Activated B cell treated with CpG ODN at 0.5 μM for 24 hours (primary cell): ENCODE measurements at regions not wholly inside any gene's neighbourhood (a gene's known extent, or its start where the extent isn't known, plus 50 kb on each side); places are given as distances from the start of the nearest gene placed in this dataset.

ENCODE experiments used
- ATAC-seq: fragments of 200-7000 bp; cut with Tn5 transposase; one replicate; pipeline ENCODE4 v1.10.0; 2021; ENCODE audit warnings: low read depth, mild to moderate bottlenecking, moderate library complexity
- CTCF ChIA-PET: fragments of 350-600 bp; sonication (Branson Sonifier 250); formaldehyde crosslinking; loops from one replicate; lab custom pipeline; 2021; ENCODE audit warnings: antibody characterized with exemption; lab: Charles Lee
- POLR2A ChIA-PET: fragments of 350-600 bp; sonication (Branson Sonifier 250); formaldehyde crosslinking; loops from one replicate; lab custom pipeline; 2021; ENCODE audit warnings: antibody characterized with exemption; lab: Charles Lee
- DNase-seq: peaks from one replicate; pipeline ENCODE4 v3.0.0; 2022
- H3K27ac Mint-ChIP-seq: one replicate; pipeline ENCODE4 v1.8.0; 2020; ENCODE audit warnings: mixed read lengths
- H3K27me3 Mint-ChIP-seq: one replicate; pipeline ENCODE4 v1.8.0; 2021; ENCODE audit warnings: mixed read lengths
- H3K36me3 Mint-ChIP-seq: one replicate; pipeline ENCODE4 v1.8.0; 2021; ENCODE audit warnings: low read depth, mixed read lengths
- H3K4me1 Mint-ChIP-seq: one replicate; pipeline ENCODE4 v1.8.0; 2021; ENCODE audit warnings: mixed read lengths
- H3K4me3 Mint-ChIP-seq: one replicate; pipeline ENCODE4 v1.8.0; 2020; ENCODE audit warnings: mild to moderate bottlenecking, mixed read lengths
- H3K9me3 Mint-ChIP-seq: one replicate; pipeline ENCODE4 v1.8.0; 2020; ENCODE audit warnings: mixed read lengths
- intact Hi-C: fragments of 100-400 bp; cut with micrococcal nuclease; formaldehyde crosslinking; loops from one replicate; pipeline ENCODE4 v1.15.1; 2024
- TF ChIP-seq, protein P1 (sequence below): fragments of 200-600 bp; IDR thresholded peaks from one replicate; pipeline ENCODE4 v1.8.0; 2022; ENCODE audit warnings: antibody characterized with exemption, mild to moderate bottlenecking

DNA sequence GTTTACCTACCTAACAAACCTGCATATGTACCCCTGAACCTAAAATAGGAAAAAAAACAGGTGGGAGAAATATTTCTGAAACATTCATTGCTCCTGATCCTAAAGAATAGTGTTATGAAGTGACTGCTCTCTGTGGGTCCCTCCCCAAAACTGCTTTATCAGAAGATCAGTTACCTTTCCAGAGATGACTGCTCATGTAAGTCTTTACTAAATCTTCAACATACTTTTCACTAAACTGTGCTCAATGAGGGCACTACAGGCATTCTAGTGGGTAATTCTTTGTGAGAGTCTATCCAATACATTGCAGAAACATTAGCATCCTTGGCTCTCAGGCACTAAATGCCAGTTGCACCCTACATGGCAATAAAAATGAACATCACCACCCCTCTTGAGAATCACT is 189.3 kb upstream of the STK17B start:
- TF ChIP-seq, protein P1, sequence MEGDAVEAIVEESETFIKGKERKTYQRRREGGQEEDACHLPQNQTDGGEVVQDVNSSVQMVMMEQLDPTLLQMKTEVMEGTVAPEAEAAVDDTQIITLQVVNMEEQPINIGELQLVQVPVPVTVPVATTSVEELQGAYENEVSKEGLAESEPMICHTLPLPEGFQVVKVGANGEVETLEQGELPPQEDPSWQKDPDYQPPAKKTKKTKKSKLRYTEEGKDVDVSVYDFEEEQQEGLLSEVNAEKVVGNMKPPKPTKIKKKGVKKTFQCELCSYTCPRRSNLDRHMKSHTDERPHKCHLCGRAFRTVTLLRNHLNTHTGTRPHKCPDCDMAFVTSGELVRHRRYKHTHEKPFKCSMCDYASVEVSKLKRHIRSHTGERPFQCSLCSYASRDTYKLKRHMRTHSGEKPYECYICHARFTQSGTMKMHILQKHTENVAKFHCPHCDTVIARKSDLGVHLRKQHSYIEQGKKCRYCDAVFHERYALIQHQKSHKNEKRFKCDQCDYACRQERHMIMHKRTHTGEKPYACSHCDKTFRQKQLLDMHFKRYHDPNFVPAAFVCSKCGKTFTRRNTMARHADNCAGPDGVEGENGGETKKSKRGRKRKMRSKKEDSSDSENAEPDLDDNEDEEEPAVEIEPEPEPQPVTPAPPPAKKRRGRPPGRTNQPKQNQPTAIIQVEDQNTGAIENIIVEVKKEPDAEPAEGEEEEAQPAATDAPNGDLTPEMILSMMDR: no peak
- ATAC-seq (no peak), DNase-seq (no peak)
- Mint-ChIP-seq H3K27me3 (peaks cover 18% of the 10 kb centered on the region), H3K27ac (no peak overlapping the region), H3K4me1 (no peaks in the 10 kb centered on the region), H3K36me3 (no peaks in the 10 kb centered on the region), H3K9me3 (no peaks in the 10 kb centered on the region), H3K4me3 (no peak overlapping the region)
- intact Hi-C loops: no loop called here
- CTCF ChIA-PET: no interaction called here
- POLR2A ChIA-PET: no interaction called here

DNA sequence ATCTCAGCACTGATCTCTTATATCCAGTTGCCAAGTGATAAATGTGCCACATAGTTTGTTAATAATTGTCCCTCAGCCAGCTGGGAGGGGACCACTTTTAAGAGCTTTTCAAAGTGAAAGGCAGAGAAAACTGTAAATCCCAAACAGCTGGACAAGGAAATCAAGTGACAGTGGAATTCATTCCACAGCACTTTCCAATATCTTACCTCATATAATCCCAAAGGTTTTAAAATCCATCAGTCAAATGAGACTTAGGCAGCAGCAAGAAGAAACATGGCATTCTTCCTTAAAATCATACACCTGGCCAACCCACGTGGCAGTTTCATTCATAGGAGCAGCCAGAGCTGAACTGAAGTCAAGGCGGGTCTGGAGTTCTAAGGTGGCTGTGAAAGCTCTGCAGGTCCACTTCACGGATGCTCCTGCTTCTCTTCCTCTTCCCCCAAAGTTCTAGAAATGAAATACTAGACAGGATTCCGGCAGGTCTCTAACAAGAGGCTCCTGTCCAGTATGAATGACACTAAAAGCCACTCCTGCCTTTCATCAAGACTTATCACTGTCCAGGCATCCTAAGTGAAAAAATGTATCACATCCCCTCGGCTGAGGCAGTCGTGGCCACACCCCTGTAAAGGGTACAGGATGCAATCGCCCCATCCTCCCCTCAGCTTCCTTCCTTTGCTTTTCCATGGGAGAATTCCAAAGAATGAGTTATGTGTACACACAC is 190.4 kb upstream of the STK17B start:
- ATAC-seq (no peak), DNase-seq (no peak)
- peaks cover 17% of the 10 kb centered on the region for H3K27me3 Mint-ChIP-seq
- no peak overlapping the region for H3K4me3 Mint-ChIP-seq
- TF ChIP-seq, protein P1: no peak
- ChIA-PET POLR2A (no interaction called here), CTCF (no interaction called here)
- no peaks in the 10 kb centered on the region for H3K9me3 Mint-ChIP-seq
- H3K27ac Mint-ChIP-seq: no peak overlapping the region
- no peaks in the 10 kb centered on the region for H3K36me3 Mint-ChIP-seq
- no peaks in the 10 kb centered on the region for H3K4me1 Mint-ChIP-seq
- intact Hi-C loops: no loop called here

DNA sequence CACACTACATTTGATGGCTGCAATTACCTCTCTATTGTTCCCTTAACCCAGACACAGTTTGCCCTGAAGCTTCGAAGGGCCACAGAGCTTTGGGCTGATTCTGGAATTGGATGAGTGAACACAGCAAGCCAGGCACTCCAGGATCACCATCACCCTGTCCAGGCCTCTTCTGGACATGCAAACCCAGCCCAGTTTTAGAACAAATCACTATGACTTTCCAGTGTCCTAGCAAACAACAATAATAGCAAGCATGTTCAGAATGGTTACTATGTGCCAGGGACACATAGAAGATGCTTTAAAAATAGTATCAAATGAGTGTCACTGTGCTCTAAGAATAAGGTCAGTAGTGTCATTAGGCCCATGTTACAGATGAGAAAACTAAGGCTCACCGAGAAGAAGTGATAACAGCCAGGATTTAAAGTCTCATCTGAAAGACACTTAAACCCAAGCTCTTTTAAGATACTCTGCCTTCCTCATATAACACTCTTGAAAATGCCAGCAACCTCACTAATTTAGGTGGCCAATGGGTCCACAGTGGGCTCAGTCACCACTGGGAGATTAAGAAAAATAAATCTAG is 191.7 kb upstream of the STK17B start:
- intact Hi-C loops: no loop called here
- ChIA-PET POLR2A (no interaction called here), CTCF (no interaction called here)
- Mint-ChIP-seq H3K27ac (no peak overlapping the region), H3K9me3 (peaks cover 7% of the 10 kb centered on the region), H3K36me3 (no peaks in the 10 kb centered on the region), H3K27me3 (peaks cover 14% of the 10 kb centered on the region), H3K4me1 (no peaks in the 10 kb centered on the region), H3K4me3 (no peak overlapping the region)
- TF ChIP-seq, protein P1: no peak
- ATAC-seq (no peak), DNase-seq (no peak)

DNA sequence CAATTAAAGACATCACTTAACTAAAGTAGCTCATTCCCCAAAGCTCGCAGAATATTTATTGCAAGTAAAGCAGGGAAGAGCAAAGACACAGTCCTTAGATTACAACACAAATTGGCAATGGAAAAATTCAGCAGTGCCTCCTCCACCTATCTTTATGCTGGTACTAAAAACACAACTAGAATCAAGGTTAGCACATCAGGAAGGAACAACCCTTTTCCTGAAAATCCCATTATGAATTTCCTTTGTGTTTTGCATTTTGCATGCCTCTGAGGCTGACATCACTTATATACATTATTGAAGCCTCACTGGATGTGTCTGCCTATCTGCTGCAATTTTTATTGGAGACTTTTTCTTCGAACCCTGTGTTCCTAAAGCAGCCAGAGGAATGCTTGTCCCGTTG is 193.8 kb upstream of the STK17B start:
- Mint-ChIP-seq H3K27ac (no peak overlapping the region), H3K4me3 (no peak overlapping the region), H3K9me3 (peaks cover 15% of the 10 kb centered on the region), H3K4me1 (no peaks in the 10 kb centered on the region), H3K27me3 (peaks cover 11% of the 10 kb centered on the region), H3K36me3 (no peaks in the 10 kb centered on the region)
- TF ChIP-seq, protein P1: no peak
- DNase-seq: no peak
- intact Hi-C loops: no loop called here
- POLR2A ChIA-PET: no interaction called here
- ATAC-seq: no peak
- CTCF ChIA-PET: no interaction called here

DNA sequence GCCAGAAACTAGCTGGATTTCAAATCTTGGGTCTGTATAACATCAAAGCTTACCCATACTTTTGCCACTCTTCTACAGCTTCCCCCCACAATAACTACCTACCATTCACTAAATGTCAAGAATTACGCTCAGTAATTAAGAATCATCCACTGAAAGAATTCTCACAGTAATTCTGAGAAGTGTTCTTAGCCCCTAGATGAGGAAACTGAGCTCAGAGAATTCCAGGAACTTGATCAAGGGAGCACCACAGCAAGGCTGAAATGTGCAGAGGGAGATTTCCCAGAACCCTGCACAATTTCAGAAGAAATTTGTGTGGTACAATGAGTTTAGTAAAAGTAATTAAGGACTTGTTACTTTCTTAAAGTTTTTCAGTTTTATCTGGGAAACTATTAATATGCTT is 194.5 kb upstream of the STK17B start:
- Mint-ChIP-seq H3K4me3 (no peak overlapping the region), H3K27me3 (peaks cover 6% of the 10 kb centered on the region), H3K4me1 (no peaks in the 10 kb centered on the region), H3K27ac (no peak overlapping the region), H3K9me3 (peaks cover 15% of the 10 kb centered on the region), H3K36me3 (no peaks in the 10 kb centered on the region)
- ChIA-PET POLR2A (no interaction called here), CTCF (no interaction called here)
- TF ChIP-seq, protein P1: no peak
- ATAC-seq (no peak), DNase-seq (no peak)
- intact Hi-C loops: no loop called here
